Panc1 (cell line): ENCODE measurements at regions not wholly inside any gene's neighbourhood (a gene's known extent, or its start where the extent isn't known, plus 50 kb on each side); places are given as distances from the start of the nearest gene placed in this dataset.

Experiments
- ATAC-seq: fragments of 200-7000 bp; cut with Tn5 transposase; 2 replicates; pipeline ENCODE4 v1.9.1; 2020; ENCODE audit warnings: mild to moderate bottlenecking, moderate library complexity
- BruUV-seq: library from RNA; stranded (reverse); fragments of 400-500 nt; replicated peaks from 2 replicates; lab custom pipeline; 2021; lab: Mats Ljungman, UMichigan
- CTCF ChIA-PET: fragments of 300-600 bp; sonication (Branson Sonifier 250); formaldehyde crosslinking; loops from one replicate; lab custom pipeline; 2022; ENCODE audit warnings: antibody characterized with exemption; lab: Charles Lee
- POLR2A ChIA-PET: fragments of 300-600 bp; sonication (Branson Sonifier 250); formaldehyde crosslinking; loops from one replicate; lab custom pipeline; 2022; ENCODE audit warnings: antibody characterized with exemption; lab: Charles Lee
- DNase-seq: peaks from one replicate; pipeline ENCODE4 v3.0.0-alpha.2; 2010; ENCODE audit warnings: low read depth, low spot score
- H3K27ac ChIP-seq: 2 replicates; pipeline ENCODE4 v1.5.1; 2011; ENCODE audit warnings: mild to moderate bottlenecking, low read length, inconsistent platforms
- H3K27me3 ChIP-seq: fragments of 200-500 bp; sonication (Bioruptor generic); 2 replicates; pipeline ENCODE4 v1.6.0; 2014; ENCODE audit warnings: low read length, inconsistent platforms; ENCODE audit not compliant: control insufficient read depth, insufficient read depth
- H3K36me3 ChIP-seq: fragments of 200-500 bp; sonication (Bioruptor generic); 2 replicates; pipeline ENCODE4 v1.5.1; 2014; ENCODE audit warnings: inconsistent platforms, mild to moderate bottlenecking, low read length, moderate library complexity; ENCODE audit not compliant: control insufficient read depth, insufficient read depth
- H3K4me1 ChIP-seq: 2 replicates; pipeline ENCODE4 v1.5.1; 2011; ENCODE audit warnings: inconsistent platforms, mild to moderate bottlenecking, low read length, moderate library complexity; ENCODE audit not compliant: control insufficient read depth, insufficient read depth
- H3K4me3 ChIP-seq, 2 experiments: 2 replicates each; pipeline ENCODE4 v1.5.1; 2011 to 2012; ENCODE audit warnings: low read depth in 2 of 2, low read length in 2 of 2, mild to moderate bottlenecking in 2 of 2, inconsistent platforms in 1 of 2, moderate library complexity in 1 of 2
- H3K9me3 ChIP-seq: fragments of 200-500 bp; sonication (Bioruptor generic); 2 replicates; pipeline ENCODE4 v1.5.1; 2014; ENCODE audit warnings: low read depth, mild to moderate bottlenecking, inconsistent platforms, low read length, moderate library complexity; ENCODE audit not compliant: control insufficient read depth, insufficient read depth
- CTCF ChIP-seq: fragments of 450-650 bp; IDR thresholded peaks from 2 replicates; pipeline ENCODE4 v1.5.1; 2017; ENCODE audit warnings: mild to moderate bottlenecking
- POLR2AphosphoS5 ChIP-seq: IDR thresholded peaks from 2 replicates; pipeline ENCODE4 v1.6.1; 2012; ENCODE audit warnings: mild to moderate bottlenecking, low read depth, low read length, moderate library complexity
- REST ChIP-seq, 2 experiments: IDR thresholded peaks; 2 replicates each; pipeline ENCODE4 v1.6.1; 2011 to 2012; ENCODE audit warnings: low read depth in 2 of 2, control low read depth in 1 of 2, low read length in 1 of 2, mild to moderate bottlenecking in 1 of 2, moderate library complexity in 1 of 2; ENCODE audit not compliant: insufficient read depth in 1 of 2
- SIN3A ChIP-seq: IDR thresholded peaks from 2 replicates; pipeline ENCODE4 v1.6.1; 2012; ENCODE audit warnings: low read depth, mild to moderate bottlenecking, low read length, moderate library complexity, borderline replicate concordance; ENCODE audit not compliant: insufficient read depth
- TCF7L2 ChIP-seq: IDR thresholded peaks from 2 replicates; pipeline ENCODE4 v1.6.1; 2011; ENCODE audit warnings: mild to moderate bottlenecking, low read depth, low read length, inconsistent platforms
- in situ Hi-C: cut with HindIII; loops from 2 replicates; pipeline ENCODE4 v1.10.0; 2016; ENCODE audit warnings: low sequenced_read_pairs, low pct_unique_long_range_greater_than_20kb
- intact Hi-C: fragments of 100-400 bp; cut with micrococcal nuclease; formaldehyde crosslinking; loops from one replicate; pipeline ENCODE4 v1.10.0; 2022; ENCODE audit not compliant: unreplicated experiment

GRCh38 chr12:30200864-30201263 is 417.1 kb upstream of the TMTC1 start:
- POLR2A ChIA-PET = no interaction called here

GRCh38 chr12:30197392-30198057 is 413.8 kb upstream of the TMTC1 start:
- CTCF ChIA-PET = interaction anchor here (0.6 kb wide), 1 partner anchor 17 kb away, joined by 3 read pairs; no protein-coding TSS in a partner anchor
- no peaks in the 10 kb centered on the region for H3K36me3 ChIP-seq
- no peak overlapping the region for H3K27ac ChIP-seq
- intact Hi-C loops = no loop called here
- H3K9me3 ChIP-seq = no peaks in the 10 kb centered on the region
- POLR2A ChIA-PET = no interaction called here
- BruUV-seq = no TSS peak
- DNase-seq (no peak), ATAC-seq (no peak)
- peaks cover 25% of the 10 kb centered on the region for H3K27me3 ChIP-seq
- in situ Hi-C loops = no loop called here
- no peak overlapping the region for H3K4me3 ChIP-seq
- TF ChIP-seq REST (IDR thresholded peaks at IDR 0.05; ENCODE audit: insufficient read depth in 1 of 2, low read depth in 2 of 2, low read length in 1 of 2) (no peak), POLR2AphosphoS5 (no peak), CTCF (no peak), SIN3A (no peak), TCF7L2 (no peak)
- no peaks in the 10 kb centered on the region for H3K4me1 ChIP-seq

More at GRCh38 chr12:30200864-30201263, 417.1 kb upstream of the TMTC1 start:
- H3K27me3 ChIP-seq = peaks cover 28% of the 10 kb centered on the region
- ATAC-seq (no peak), DNase-seq (no peak)
- in situ Hi-C loops = no loop called here
- no peaks in the 10 kb centered on the region for H3K36me3 ChIP-seq
- BruUV-seq = no TSS peak
- H3K27ac ChIP-seq = no peak overlapping the region
- H3K9me3 ChIP-seq = no peaks in the 10 kb centered on the region
- H3K4me1 ChIP-seq = no peaks in the 10 kb centered on the region
- CTCF ChIA-PET = no interaction called here
- TF ChIP-seq CTCF (no peak), REST (IDR thresholded peaks at IDR 0.05; ENCODE audit: insufficient read depth in 1 of 2, low read depth in 2 of 2, low read length in 1 of 2) (no peak), SIN3A (no peak), TCF7L2 (no peak), POLR2AphosphoS5 (no peak)
- intact Hi-C loops = no loop called here
- no peak overlapping the region for H3K4me3 ChIP-seq
